HepG2 (cell line): ENCODE measurements at regions not wholly inside any gene's neighbourhood (a gene's known extent, or its start where the extent isn't known, plus 50 kb on each side); places are given as distances from the start of the nearest gene placed in this dataset.

Experiments used
- ATAC-seq: fragments of 200-7000 bp; cut with Tn5 transposase; 3 replicates; pipeline ENCODE4 v1.9.1; 2020; ENCODE audit warnings: mild to moderate bottlenecking, moderate library complexity
- BruUV-seq: library from RNA; stranded (reverse); fragments of 400-500 nt; replicated peaks from 2 replicates; lab custom pipeline; 2021; lab: Mats Ljungman, UMichigan
- CTCF ChIA-PET: fragments of 300-600 bp; formaldehyde crosslinking; extraction: SDS; loops from one replicate; lab custom pipeline; 2021; ENCODE audit warnings: low total read pairs, inconsistent platforms, low intra/inter-chr PET ratio; lab: Yijun Ruan, JAX
- POLR2A ChIA-PET: fragments of 350-600 bp; sonication (Branson Sonifier 250); formaldehyde crosslinking; loops from one replicate; lab custom pipeline; 2020; ENCODE audit warnings: antibody characterized with exemption, inconsistent platforms; lab: Yijun Ruan, JAX
- DNase-seq: peaks from one replicate; pipeline ENCODE4 v3.0.0-alpha.2; 2015; ENCODE audit warnings: low spot score
- FAIRE-seq: peaks from 3 replicates; lab custom pipeline; 2011; peaks lifted over from hg19 to GRCh38; lab: Jason Lieb, UNC
- H2AFZ ChIP-seq: one replicate; pipeline ENCODE4 v1.6.1; 2011; ENCODE audit warnings: low read length, inconsistent platforms
- H3K27ac ChIP-seq: fragments of 300-600 bp; 3 replicates; pipeline ENCODE4 v1.8.0; 2011; ENCODE audit warnings: mixed run types, mild to moderate bottlenecking, mixed read lengths, low read length, inconsistent platforms; ENCODE audit not compliant: insufficient read depth; ENCODE audit errors: extremely low read length
- H3K27me3 ChIP-seq, 2 experiments: fragments of 200-600 bp in 1 of 2; 2 replicates in 1 of 2; 3 replicates in 1 of 2; pipeline versions ENCODE4 v1.6.0 to v1.8.0; 2011; ENCODE audit warnings: low read length in 2 of 2, mild to moderate bottlenecking in 2 of 2, moderate library complexity in 2 of 2, inconsistent platforms in 1 of 2; ENCODE audit not compliant: insufficient read depth in 2 of 2, control insufficient read depth in 1 of 2
- H3K36me3 ChIP-seq, 2 experiments: fragments of 200-600 bp in 1 of 2; replicated peaks in 1 of 2; 2 replicates in 1 of 2; 3 replicates in 1 of 2; pipeline versions ENCODE4 v1.5.1 to v1.8.0; 2011; ENCODE audit warnings: low read length in 2 of 2, inconsistent platforms in 1 of 2; ENCODE audit not compliant: insufficient read depth in 2 of 2, control insufficient read depth in 1 of 2
- H3K4me1 ChIP-seq: 2 replicates; pipeline ENCODE4 v1.5.1; 2012; ENCODE audit warnings: low read length, inconsistent platforms; ENCODE audit not compliant: insufficient read depth
- H3K4me2 ChIP-seq: 2 replicates; pipeline ENCODE4 v1.6.0; 2011; ENCODE audit warnings: low read depth, low read length, inconsistent platforms
- H3K4me3 ChIP-seq, 3 experiments: fragments of 200-600 bp in 1 of 3; sonication (generic), shearing (Covaris generic) in 1 of 3; replicated peaks in 1 of 3; 2 replicates each; pipeline ENCODE4 v1.5.1; 2011 to 2016; ENCODE audit warnings: low read length in 3 of 3, inconsistent platforms in 2 of 3, low read depth in 2 of 3, mild to moderate bottlenecking in 2 of 3, control low read depth in 1 of 3, mixed read lengths in 1 of 3; ENCODE audit not compliant: insufficient read depth in 1 of 3
- H3K79me2 ChIP-seq: one replicate; pipeline ENCODE4 v1.6.1; 2011; ENCODE audit warnings: low read length, inconsistent platforms; ENCODE audit not compliant: insufficient read depth
- H3K9ac ChIP-seq: 2 replicates; pipeline ENCODE4 v1.6.0; 2011; ENCODE audit warnings: mild to moderate bottlenecking, low read depth, low read length, inconsistent platforms; ENCODE audit not compliant: insufficient read depth
- H3K9me3 ChIP-seq: 2 replicates; pipeline ENCODE4 v1.5.1; 2012; ENCODE audit warnings: mild to moderate bottlenecking, low read length
- H4K20me1 ChIP-seq: 2 replicates; pipeline ENCODE4 v1.6.0; 2011; ENCODE audit warnings: inconsistent platforms, mild to moderate bottlenecking, low read length, moderate library complexity; ENCODE audit not compliant: insufficient read depth
- GFI1 ChIP-seq: sonication (generic); formaldehyde crosslinking; IDR thresholded peaks from 2 replicates; pipeline ENCODE4 v1.5.0; 2020; ENCODE audit warnings: missing genetic modification reagents, mild to moderate bottlenecking, borderline replicate concordance
- KMT2A ChIP-seq: sonication (generic); formaldehyde crosslinking; IDR thresholded peaks from 2 replicates; pipeline ENCODE4 v1.4.0; 2020; ENCODE audit warnings: missing genetic modification reagents
- MAZ ChIP-seq, 2 experiments: sonication (generic) in 1 of 2; formaldehyde crosslinking in 1 of 2; IDR thresholded peaks; 2 replicates each; pipeline versions ENCODE4 v1.5.0 to v1.6.1; 2012 to 2020; ENCODE audit warnings: low read depth in 2 of 2, mild to moderate bottlenecking in 2 of 2, borderline replicate concordance in 1 of 2, improper control_type of control experiment in 1 of 2, low read length in 1 of 2, missing genetic modification reagents in 1 of 2, moderate library complexity in 1 of 2
- MIER2 ChIP-seq: IDR thresholded peaks from 2 replicates; pipeline ENCODE4 v1.6.1; 2016; ENCODE audit warnings: missing biosample characterization, missing genetic modification reagents
- NBN ChIP-seq: fragments of 450-650 bp; conservative IDR thresholded peaks from 2 replicates; pipeline ENCODE4 v1.6.1; 2017
- WGBS: methylation state at CpG from one replicate; pipeline ENCODE4 v1.1.6; 2017; ENCODE audit warnings: low lambda C conversion rate; 5-methylcytosine and 5-hydroxymethylcytosine counted together
- in situ Hi-C: cut with HindIII; loops from 2 replicates; pipeline ENCODE4 v1.10.0; 2017; ENCODE audit warnings: low pct_unique_long_range_greater_than_20kb; ENCODE audit not compliant: extremely low pct_ligation_motif_present
- intact Hi-C: fragments of 100-400 bp; cut with micrococcal nuclease; formaldehyde crosslinking; loops from one replicate; pipeline ENCODE4 v1.10.0; 2022; ENCODE audit not compliant: unreplicated experiment
- TF ChIP-seq, protein P1 (sequence below): IDR thresholded peaks from 2 replicates; pipeline ENCODE4 v1.6.1; 2018; ENCODE audit warnings: missing genetic modification reagents, mild to moderate bottlenecking, missing compliant biosample characterization
- TF ChIP-seq, protein P2 (sequence below): sonication (generic); formaldehyde crosslinking; IDR thresholded peaks from 2 replicates; pipeline ENCODE4 v1.8.0; 2022; ENCODE audit warnings: mild to moderate bottlenecking, missing genetic modification reagents; ENCODE audit not compliant: insufficient replicate concordance
- TF ChIP-seq, protein P3 (sequence below): sonication (generic); formaldehyde crosslinking; conservative IDR thresholded peaks from 2 replicates; pipeline ENCODE4 v1.4.0; 2020; ENCODE audit warnings: missing genetic modification reagents
- TF ChIP-seq, protein P4 (sequence below): sonication (generic); formaldehyde crosslinking; conservative IDR thresholded peaks from 2 replicates; pipeline ENCODE4 v1.4.0; 2020; ENCODE audit warnings: missing genetic modification reagents
- TF ChIP-seq, protein P5 (sequence below): sonication (generic); formaldehyde crosslinking; IDR thresholded peaks from 2 replicates; pipeline ENCODE4 v1.4.0; 2020; ENCODE audit warnings: mild to moderate bottlenecking, missing genetic modification reagents, borderline replicate concordance

DNA sequence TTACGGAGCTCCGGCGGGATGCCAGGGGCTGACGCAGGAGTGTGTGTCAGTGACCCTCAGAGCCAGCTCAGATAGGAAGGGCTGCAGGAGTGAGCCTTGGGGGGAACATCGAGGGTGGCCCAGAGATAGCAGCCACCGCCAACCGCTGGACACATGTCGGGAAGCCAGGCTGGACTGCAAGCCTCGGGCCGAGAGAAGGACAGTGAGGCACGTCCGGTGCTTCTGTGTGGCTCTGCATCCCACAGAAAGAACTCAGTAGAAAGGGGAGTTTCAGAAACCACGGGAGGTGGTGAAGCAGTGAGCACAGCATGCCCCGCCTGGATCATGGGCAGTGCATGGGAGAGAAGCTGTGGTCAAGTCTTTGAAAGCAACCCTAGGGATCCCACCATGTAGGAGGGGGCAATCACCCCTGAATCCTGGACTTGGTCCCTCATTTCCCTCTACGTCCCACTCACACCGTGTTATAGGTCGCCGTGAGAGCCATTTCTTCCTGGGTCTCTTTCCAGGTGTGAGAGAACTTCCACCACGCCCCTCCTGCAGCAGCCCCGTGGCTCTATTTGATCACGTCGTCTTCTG is 383.7 kb upstream of the CDH4 start:
- Histone ChIP-seq H4K20me1 (no peaks in the 10 kb centered on the region), H3K4me2 (no peak overlapping the region), H3K9me3 (no peaks in the 10 kb centered on the region), H3K4me1 (no peaks in the 10 kb centered on the region), H2AFZ (no peak overlapping the region), H3K27ac (no peak overlapping the region), H3K9ac (no peak overlapping the region), H3K27me3 (peaks cover 0 to 20% of the 10 kb centered on the region in 2 experiments; a peak in 2 of 5 replicates), H3K79me2 (no peaks in the 10 kb centered on the region), H3K36me3 (no peaks in the 10 kb centered on the region), H3K4me3 (no peak overlapping the region)
- DNase-seq (no peak), ATAC-seq (no peak), FAIRE-seq (no peak)
- in situ Hi-C loops (no loop called here), intact Hi-C loops (no loop called here)
- no TSS peak for BruUV-seq
- POLR2A ChIA-PET: no interaction called here
- 29% methylated on average over 22 of the region's 22 CpGs for WGBS
- CTCF ChIA-PET: no interaction called here
- TF ChIP-seq, protein P1, sequence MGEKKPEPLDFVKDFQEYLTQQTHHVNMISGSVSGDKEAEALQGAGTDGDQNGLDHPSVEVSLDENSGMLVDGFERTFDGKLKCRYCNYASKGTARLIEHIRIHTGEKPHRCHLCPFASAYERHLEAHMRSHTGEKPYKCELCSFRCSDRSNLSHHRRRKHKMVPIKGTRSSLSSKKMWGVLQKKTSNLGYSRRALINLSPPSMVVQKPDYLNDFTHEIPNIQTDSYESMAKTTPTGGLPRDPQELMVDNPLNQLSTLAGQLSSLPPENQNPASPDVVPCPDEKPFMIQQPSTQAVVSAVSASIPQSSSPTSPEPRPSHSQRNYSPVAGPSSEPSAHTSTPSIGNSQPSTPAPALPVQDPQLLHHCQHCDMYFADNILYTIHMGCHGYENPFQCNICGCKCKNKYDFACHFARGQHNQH (CRISPR knock-in tag): no peak
- TF ChIP-seq, protein P2, sequence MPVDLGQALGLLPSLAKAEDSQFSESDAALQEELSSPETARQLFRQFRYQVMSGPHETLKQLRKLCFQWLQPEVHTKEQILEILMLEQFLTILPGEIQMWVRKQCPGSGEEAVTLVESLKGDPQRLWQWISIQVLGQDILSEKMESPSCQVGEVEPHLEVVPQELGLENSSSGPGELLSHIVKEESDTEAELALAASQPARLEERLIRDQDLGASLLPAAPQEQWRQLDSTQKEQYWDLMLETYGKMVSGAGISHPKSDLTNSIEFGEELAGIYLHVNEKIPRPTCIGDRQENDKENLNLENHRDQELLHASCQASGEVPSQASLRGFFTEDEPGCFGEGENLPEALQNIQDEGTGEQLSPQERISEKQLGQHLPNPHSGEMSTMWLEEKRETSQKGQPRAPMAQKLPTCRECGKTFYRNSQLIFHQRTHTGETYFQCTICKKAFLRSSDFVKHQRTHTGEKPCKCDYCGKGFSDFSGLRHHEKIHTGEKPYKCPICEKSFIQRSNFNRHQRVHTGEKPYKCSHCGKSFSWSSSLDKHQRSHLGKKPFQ (CRISPR knock-in tag): no peak
- TF ChIP-seq, protein P3, sequence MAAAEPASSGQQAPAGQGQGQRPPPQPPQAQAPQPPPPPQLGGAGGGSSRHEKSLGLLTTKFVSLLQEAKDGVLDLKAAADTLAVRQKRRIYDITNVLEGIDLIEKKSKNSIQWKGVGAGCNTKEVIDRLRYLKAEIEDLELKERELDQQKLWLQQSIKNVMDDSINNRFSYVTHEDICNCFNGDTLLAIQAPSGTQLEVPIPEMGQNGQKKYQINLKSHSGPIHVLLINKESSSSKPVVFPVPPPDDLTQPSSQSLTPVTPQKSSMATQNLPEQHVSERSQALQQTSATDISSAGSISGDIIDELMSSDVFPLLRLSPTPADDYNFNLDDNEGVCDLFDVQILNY (CRISPR knock-in tag): no peak
- no peak for TF ChIP-seq MIER2 (CRISPR knock-in tag)
- TF ChIP-seq, protein P4, sequence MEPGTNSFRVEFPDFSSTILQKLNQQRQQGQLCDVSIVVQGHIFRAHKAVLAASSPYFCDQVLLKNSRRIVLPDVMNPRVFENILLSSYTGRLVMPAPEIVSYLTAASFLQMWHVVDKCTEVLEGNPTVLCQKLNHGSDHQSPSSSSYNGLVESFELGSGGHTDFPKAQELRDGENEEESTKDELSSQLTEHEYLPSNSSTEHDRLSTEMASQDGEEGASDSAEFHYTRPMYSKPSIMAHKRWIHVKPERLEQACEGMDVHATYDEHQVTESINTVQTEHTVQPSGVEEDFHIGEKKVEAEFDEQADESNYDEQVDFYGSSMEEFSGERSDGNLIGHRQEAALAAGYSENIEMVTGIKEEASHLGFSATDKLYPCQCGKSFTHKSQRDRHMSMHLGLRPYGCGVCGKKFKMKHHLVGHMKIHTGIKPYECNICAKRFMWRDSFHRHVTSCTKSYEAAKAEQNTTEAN (CRISPR knock-in tag): no peak
- TF ChIP-seq, protein P5, sequence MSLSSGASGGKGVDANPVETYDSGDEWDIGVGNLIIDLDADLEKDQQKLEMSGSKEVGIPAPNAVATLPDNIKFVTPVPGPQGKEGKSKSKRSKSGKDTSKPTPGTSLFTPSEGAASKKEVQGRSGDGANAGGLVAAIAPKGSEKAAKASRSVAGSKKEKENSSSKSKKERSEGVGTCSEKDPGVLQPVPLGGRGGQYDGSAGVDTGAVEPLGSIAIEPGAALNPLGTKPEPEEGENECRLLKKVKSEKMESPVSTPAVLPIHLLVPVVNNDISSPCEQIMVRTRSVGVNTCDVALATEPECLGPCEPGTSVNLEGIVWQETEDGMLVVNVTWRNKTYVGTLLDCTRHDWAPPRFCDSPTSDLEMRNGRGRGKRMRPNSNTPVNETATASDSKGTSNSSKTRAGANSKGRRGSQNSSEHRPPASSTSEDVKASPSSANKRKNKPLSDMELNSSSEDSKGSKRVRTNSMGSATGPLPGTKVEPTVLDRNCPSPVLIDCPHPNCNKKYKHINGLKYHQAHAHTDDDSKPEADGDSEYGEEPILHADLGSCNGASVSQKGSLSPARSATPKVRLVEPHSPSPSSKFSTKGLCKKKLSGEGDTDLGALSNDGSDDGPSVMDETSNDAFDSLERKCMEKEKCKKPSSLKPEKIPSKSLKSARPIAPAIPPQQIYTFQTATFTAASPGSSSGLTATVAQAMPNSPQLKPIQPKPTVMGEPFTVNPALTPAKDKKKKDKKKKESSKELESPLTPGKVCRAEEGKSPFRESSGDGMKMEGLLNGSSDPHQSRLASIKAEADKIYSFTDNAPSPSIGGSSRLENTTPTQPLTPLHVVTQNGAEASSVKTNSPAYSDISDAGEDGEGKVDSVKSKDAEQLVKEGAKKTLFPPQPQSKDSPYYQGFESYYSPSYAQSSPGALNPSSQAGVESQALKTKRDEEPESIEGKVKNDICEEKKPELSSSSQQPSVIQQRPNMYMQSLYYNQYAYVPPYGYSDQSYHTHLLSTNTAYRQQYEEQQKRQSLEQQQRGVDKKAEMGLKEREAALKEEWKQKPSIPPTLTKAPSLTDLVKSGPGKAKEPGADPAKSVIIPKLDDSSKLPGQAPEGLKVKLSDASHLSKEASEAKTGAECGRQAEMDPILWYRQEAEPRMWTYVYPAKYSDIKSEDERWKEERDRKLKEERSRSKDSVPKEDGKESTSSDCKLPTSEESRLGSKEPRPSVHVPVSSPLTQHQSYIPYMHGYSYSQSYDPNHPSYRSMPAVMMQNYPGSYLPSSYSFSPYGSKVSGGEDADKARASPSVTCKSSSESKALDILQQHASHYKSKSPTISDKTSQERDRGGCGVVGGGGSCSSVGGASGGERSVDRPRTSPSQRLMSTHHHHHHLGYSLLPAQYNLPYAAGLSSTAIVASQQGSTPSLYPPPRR (CRISPR knock-in tag): no peak
- TF ChIP-seq MAZ (IDR thresholded peaks at IDR 0.05; ENCODE audit: borderline replicate concordance, low read depth, low read length): no peak
- TF ChIP-seq MAZ (CRISPR knock-in tag; IDR thresholded peaks at IDR 0.05; ENCODE audit: low read depth): no peak
- TF ChIP-seq GFI1: no peak
- no peak for TF ChIP-seq KMT2A (CRISPR knock-in tag)
- TF ChIP-seq NBN: no peak
